RWPE1 (cell line): ENCODE measurements at regions not wholly inside any gene's neighbourhood (a gene's known extent, or its start where the extent isn't known, plus 50 kb on each side); places are given as distances from the start of the nearest gene placed in this dataset.

ENCODE experiments used
- CTCF ChIA-PET: fragments of 350-600 bp; sonication (Branson Sonifier 250); formaldehyde crosslinking; extraction: SDS; loops from one replicate; lab custom pipeline; 2021; lab: Yijun Ruan, JAX
- POLR2A ChIA-PET: fragments of 400-600 bp; formaldehyde crosslinking; extraction: SDS; loops from one replicate; lab custom pipeline; 2020; ENCODE audit warnings: antibody characterized with exemption; ENCODE audit not compliant: low non-redundant PET; lab: Yijun Ruan, JAX
- DNase-seq: peaks from one replicate; pipeline ENCODE4 v3.0.0; 2012; ENCODE audit warnings: low spot score
- H3K27ac ChIP-seq: fragments of 450-650 bp; 2 replicates; pipeline ENCODE4 v1.5.1; 2017
- CTCF ChIP-seq: fragments of 450-650 bp; conservative IDR thresholded peaks from 2 replicates; pipeline ENCODE4 v1.5.1; 2017; ENCODE audit warnings: low read depth, mild to moderate bottlenecking

- ChIA-PET CTCF (interaction anchor here (0.7 kb wide), 1 partner anchor 207 kb away, joined by 3 read pairs; no protein-coding TSS in a partner anchor), POLR2A (no interaction called here)
- no peak for DNase-seq
- no peak overlapping the region for H3K27ac ChIP-seq
- no peak for TF ChIP-seq CTCF
Observed at GRCh38 chr11:37558619-37559210, 960.7 kb upstream of the RAG2 start.

- DNase-seq: no peak
- no peak for TF ChIP-seq CTCF
- H3K27ac ChIP-seq: no peak overlapping the region
- ChIA-PET POLR2A (no interaction called here), CTCF (interaction anchor here (0.7 kb wide), 1 partner anchor 500 kb away, joined by 4 read pairs; no protein-coding TSS in a partner anchor)
Observed at GRCh38 chr11:37557990-37558389, 960.0 kb upstream of the RAG2 start.

GRCh38 chr11:37552284-37552683 lies 954.2 kb upstream of the RAG2 start:
- no peak overlapping the region for H3K27ac ChIP-seq
- no peak for DNase-seq
- ChIA-PET CTCF (interaction anchor here (0.5 kb wide), 1 partner anchor 468 kb away, joined by 6 read pairs; no protein-coding TSS in a partner anchor), POLR2A (no interaction called here)
- TF ChIP-seq CTCF: no peak

- no peak for DNase-seq
- ChIA-PET CTCF (interaction anchor here (0.6 kb wide), 1 partner anchor 92 kb away, joined by 4 read pairs; no protein-coding TSS in a partner anchor), POLR2A (no interaction called here)
- no peak overlapping the region for H3K27ac ChIP-seq
- no peak for TF ChIP-seq CTCF
Observed at GRCh38 chr11:37544491-37544890, 946.5 kb upstream of the RAG2 start.

DNA sequence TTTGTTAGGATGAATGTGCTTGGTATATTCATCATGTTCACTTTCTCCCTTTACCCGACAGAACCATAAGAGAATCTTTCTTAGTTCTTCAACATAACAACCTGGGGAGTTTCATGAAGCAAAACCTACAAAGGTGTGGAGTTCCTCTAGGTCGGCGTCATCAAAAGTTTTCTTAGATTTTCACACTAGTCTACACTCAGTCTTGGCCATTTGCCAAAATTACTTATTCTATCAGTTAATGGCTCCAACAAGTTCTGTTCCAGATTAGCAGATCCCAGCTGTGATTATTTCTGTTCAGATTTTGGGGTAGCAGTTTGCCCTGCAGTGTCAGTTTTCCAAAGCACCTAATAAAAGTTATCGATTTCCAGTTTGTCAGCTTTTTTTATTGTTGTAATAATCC lies 935.8 kb upstream of the RAG2 start:
- ChIA-PET CTCF (no interaction called here), POLR2A (no interaction called here)
- no peak overlapping the region for H3K27ac ChIP-seq
- no peak for DNase-seq
- TF ChIP-seq CTCF: no peak

DNA sequence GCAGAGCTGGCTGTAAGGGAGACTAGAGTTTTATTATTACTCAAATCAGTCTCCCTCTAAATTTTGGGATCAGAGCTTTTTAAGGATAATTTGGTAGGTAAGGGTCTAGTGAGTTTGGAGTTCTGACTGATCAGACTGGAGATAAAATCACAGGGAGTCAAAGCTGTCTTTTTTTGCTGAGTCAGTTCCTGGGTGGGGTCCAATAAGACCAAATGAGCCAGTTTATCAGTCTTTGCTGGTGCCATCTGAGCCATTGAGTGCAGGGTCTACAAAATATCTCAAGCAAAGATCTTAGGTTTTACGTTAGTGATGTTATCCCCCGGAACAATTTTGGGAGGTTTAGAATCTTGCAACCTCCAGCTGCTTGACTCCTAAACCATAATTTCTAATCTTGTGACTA lies 935.1 kb upstream of the RAG2 start:
- TF ChIP-seq CTCF: no peak
- H3K27ac ChIP-seq: no peak overlapping the region
- POLR2A ChIA-PET: no interaction called here
- no peak for DNase-seq
- CTCF ChIA-PET: interaction anchor here (0.6 kb wide), 1 partner anchor 1459 kb away, joined by 6 read pairs; no protein-coding TSS in a partner anchor
